Stomach (tissue), 4 donors: ENCODE measurements at regions not wholly inside any gene's neighbourhood (a gene's known extent, or its start where the extent isn't known, plus 50 kb on each side); places are given as distances from the start of the nearest gene placed in this dataset.

ENCODE experiments used
- EP300 ChIP-seq: sonication (generic); formaldehyde crosslinking; IDR thresholded peaks from one replicate; pipeline ENCODE4 v1.6.1; 2017; ENCODE audit warnings: antibody characterized with exemption
- POLR2A ChIP-seq, 4 donors: fragments of 450-650 bp; IDR thresholded peaks; one replicate each; pipeline ENCODE4 v1.6.1; 2016; ENCODE audit warnings: antibody characterized with exemption in 4 of 4, control low read depth in 2 of 4, mild to moderate bottlenecking in 1 of 4, moderate library complexity in 1 of 4
- POLR2AphosphoS5 ChIP-seq, 3 donors: sonication (generic); formaldehyde crosslinking; IDR thresholded peaks; one replicate each; pipeline ENCODE4 v1.6.1; 2016; ENCODE audit warnings: antibody characterized with exemption in 3 of 3
- TF ChIP-seq, protein P1 (sequence below), 7 experiments: fragments of 450-650 bp in 4 of 7; fragments of 200-600 bp in 3 of 7; sonication (generic) in 3 of 7; IDR thresholded peaks; one replicate each; pipeline ENCODE4 v1.5.1; 2016 to 2019; ENCODE audit warnings: antibody characterized with exemption in 7 of 7, control low read depth in 2 of 7, mild to moderate bottlenecking in 1 of 7

DNA sequence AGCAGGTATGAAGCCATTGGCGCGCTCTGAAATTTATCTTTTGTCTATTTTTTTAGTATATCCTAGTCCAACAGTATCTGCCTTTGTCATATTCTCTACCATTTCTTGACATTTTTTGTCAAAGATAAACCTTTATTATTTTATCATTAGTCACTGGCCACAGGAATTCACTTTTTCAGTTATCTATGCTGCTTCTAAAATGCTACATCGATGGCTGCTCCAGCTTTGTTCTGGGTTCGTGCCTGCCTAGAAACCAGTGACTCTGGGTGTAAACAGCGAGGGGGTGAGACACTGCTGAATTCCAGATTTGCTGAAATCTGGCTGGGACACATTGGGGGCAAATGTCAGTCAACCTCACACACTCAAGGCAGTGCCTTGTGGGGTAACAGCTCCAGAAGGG, 193.4 kb downstream of the CDC5L start:
- TF ChIP-seq, protein P1, sequence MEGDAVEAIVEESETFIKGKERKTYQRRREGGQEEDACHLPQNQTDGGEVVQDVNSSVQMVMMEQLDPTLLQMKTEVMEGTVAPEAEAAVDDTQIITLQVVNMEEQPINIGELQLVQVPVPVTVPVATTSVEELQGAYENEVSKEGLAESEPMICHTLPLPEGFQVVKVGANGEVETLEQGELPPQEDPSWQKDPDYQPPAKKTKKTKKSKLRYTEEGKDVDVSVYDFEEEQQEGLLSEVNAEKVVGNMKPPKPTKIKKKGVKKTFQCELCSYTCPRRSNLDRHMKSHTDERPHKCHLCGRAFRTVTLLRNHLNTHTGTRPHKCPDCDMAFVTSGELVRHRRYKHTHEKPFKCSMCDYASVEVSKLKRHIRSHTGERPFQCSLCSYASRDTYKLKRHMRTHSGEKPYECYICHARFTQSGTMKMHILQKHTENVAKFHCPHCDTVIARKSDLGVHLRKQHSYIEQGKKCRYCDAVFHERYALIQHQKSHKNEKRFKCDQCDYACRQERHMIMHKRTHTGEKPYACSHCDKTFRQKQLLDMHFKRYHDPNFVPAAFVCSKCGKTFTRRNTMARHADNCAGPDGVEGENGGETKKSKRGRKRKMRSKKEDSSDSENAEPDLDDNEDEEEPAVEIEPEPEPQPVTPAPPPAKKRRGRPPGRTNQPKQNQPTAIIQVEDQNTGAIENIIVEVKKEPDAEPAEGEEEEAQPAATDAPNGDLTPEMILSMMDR (IDR thresholded peaks at IDR 0.05) = no peak
- TF ChIP-seq POLR2A (IDR thresholded peaks at IDR 0.05) (no peak), POLR2AphosphoS5 (IDR thresholded peaks at IDR 0.05) (no peak), EP300 (no peak)
